ENCODE measurements at regions not wholly inside any gene's neighbourhood (a gene's known extent, or its start where the extent isn't known, plus 50 kb on each side); places are given as distances from the start of the nearest gene placed in this dataset.

DNA sequence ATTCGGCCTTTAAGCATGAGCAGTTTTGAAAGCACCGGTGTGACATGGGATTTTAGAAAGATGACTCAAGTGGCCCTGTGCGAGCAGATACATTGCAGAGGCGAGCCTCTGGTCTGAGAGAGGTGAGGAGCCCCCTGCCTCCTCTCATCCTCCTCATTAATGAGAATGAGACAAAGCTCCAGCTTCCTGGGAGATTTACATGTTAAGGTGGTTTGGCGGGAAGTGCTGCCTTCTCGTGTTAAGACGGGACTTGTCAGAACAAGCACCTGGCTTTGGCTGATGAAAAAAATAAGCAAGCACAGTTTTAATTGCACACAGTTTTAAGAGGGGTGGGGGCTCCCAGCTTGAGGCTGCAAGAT lies 68.1 kb downstream of the ACTL7B start:
- DNase-seq (ENCODE audit: low spot score), result no peak
- no peak overlapping the region for H3K4me2 ChIP-seq (ENCODE audit: low read depth, low read length)
- in situ Hi-C loops (cut with HindIII; ENCODE audit: extremely low pct_ligation_motif_present, low pct_unique_long_range_greater_than_20kb) (no loop called here), intact Hi-C loops (cut with micrococcal nuclease; ENCODE audit: unreplicated experiment) (no loop called here)
- no peak overlapping the region for H3K4me3 ChIP-seq (replicated peaks in 1 of 3; ENCODE audit: insufficient read depth in 1 of 3, low read depth in 2 of 3, low read length in 3 of 3)
- H3K36me3 ChIP-seq (replicated peaks in 1 of 2; ENCODE audit: control insufficient read depth in 1 of 2, insufficient read depth in 2 of 2, low read length in 2 of 2), result no peaks in the 10 kb centered on the region
- no peak for FAIRE-seq
- H3K9ac ChIP-seq (ENCODE audit: insufficient read depth, low read depth, low read length), result no peak overlapping the region
- H2AFZ ChIP-seq (ENCODE audit: low read length), result no peak overlapping the region
- ATAC-seq, result no peak
- H4K20me1 ChIP-seq (ENCODE audit: insufficient read depth, low read length), result no peaks in the 10 kb centered on the region
- no peaks in the 10 kb centered on the region for H3K27me3 ChIP-seq (ENCODE audit: control insufficient read depth in 1 of 2, insufficient read depth in 2 of 2, low read length in 2 of 2)
- WGBS (ENCODE audit: low lambda C conversion rate), result 63% methylated on average over 7 of the region's 7 CpGs
- TF ChIP-seq PAWR (CRISPR knock-in tag; IDR thresholded peaks at IDR 0.05; ENCODE audit: borderline replicate concordance), result no peak
- TF ChIP-seq FOXJ3 (CRISPR knock-in tag; IDR thresholded peaks at IDR 0.05; ENCODE audit: borderline replicate concordance), result no peak
- TF ChIP-seq, protein P1, sequence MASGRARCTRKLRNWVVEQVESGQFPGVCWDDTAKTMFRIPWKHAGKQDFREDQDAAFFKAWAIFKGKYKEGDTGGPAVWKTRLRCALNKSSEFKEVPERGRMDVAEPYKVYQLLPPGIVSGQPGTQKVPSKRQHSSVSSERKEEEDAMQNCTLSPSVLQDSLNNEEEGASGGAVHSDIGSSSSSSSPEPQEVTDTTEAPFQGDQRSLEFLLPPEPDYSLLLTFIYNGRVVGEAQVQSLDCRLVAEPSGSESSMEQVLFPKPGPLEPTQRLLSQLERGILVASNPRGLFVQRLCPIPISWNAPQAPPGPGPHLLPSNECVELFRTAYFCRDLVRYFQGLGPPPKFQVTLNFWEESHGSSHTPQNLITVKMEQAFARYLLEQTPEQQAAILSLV (CRISPR knock-in tag; IDR thresholded peaks at IDR 0.05; ENCODE audit: borderline replicate concordance), result no peak
- TF ChIP-seq ZNF569 (CRISPR knock-in tag; IDR thresholded peaks at IDR 0.05; ENCODE audit: borderline replicate concordance), result no peak
- TF ChIP-seq ZNF225 (CRISPR knock-in tag; IDR thresholded peaks at IDR 0.05), result no peak
- no peak for TF ChIP-seq ZNF780A (CRISPR knock-in tag; IDR thresholded peaks at IDR 0.05)
- TF ChIP-seq ZSCAN22 (CRISPR knock-in tag; IDR thresholded peaks at IDR 0.05), result no peak
- no peak for TF ChIP-seq ARID2 (CRISPR knock-in tag; IDR thresholded peaks at IDR 0.05; ENCODE audit: borderline replicate concordance)
- TF ChIP-seq MEF2D (CRISPR knock-in tag; IDR thresholded peaks at IDR 0.05), result no peak
- no peak for TF ChIP-seq ZC3H4 (CRISPR knock-in tag; IDR thresholded peaks at IDR 0.05; ENCODE audit: borderline replicate concordance)
- no peak for TF ChIP-seq HOXA9 (CRISPR knock-in tag; IDR thresholded peaks at IDR 0.05; ENCODE audit: borderline replicate concordance)
- TF ChIP-seq, protein P2, sequence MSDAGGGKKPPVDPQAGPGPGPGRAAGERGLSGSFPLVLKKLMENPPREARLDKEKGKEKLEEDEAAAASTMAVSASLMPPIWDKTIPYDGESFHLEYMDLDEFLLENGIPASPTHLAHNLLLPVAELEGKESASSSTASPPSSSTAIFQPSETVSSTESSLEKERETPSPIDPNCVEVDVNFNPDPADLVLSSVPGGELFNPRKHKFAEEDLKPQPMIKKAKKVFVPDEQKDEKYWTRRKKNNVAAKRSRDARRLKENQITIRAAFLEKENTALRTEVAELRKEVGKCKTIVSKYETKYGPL (CRISPR knock-in tag; IDR thresholded peaks at IDR 0.05), result no peak
- TF ChIP-seq SSRP1 (CRISPR knock-in tag; IDR thresholded peaks at IDR 0.05), result no peak
- TF ChIP-seq ZMYM2 (CRISPR knock-in tag; IDR thresholded peaks at IDR 0.05), result no peak
- TF ChIP-seq, protein P3, sequence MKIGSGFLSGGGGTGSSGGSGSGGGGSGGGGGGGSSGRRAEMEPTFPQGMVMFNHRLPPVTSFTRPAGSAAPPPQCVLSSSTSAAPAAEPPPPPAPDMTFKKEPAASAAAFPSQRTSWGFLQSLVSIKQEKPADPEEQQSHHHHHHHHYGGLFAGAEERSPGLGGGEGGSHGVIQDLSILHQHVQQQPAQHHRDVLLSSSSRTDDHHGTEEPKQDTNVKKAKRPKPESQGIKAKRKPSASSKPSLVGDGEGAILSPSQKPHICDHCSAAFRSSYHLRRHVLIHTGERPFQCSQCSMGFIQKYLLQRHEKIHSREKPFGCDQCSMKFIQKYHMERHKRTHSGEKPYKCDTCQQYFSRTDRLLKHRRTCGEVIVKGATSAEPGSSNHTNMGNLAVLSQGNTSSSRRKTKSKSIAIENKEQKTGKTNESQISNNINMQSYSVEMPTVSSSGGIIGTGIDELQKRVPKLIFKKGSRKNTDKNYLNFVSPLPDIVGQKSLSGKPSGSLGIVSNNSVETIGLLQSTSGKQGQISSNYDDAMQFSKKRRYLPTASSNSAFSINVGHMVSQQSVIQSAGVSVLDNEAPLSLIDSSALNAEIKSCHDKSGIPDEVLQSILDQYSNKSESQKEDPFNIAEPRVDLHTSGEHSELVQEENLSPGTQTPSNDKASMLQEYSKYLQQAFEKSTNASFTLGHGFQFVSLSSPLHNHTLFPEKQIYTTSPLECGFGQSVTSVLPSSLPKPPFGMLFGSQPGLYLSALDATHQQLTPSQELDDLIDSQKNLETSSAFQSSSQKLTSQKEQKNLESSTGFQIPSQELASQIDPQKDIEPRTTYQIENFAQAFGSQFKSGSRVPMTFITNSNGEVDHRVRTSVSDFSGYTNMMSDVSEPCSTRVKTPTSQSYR (CRISPR knock-in tag; IDR thresholded peaks at IDR 0.05; ENCODE audit: borderline replicate concordance), result no peak
- no peak for TF ChIP-seq JUND (CRISPR knock-in tag; IDR thresholded peaks at IDR 0.05)
- TF ChIP-seq GATAD2A (CRISPR knock-in tag; IDR thresholded peaks at IDR 0.05), result no peak
- BruUV-seq (replicated peaks), result no TSS peak
- ChIA-PET POLR2A (no interaction called here), CTCF (ENCODE audit: low intra/inter-chr PET ratio, low total read pairs) (no interaction called here)
- no peak overlapping the region for H3K27ac ChIP-seq (ENCODE audit: extremely low read length, insufficient read depth, low read length)
- peaks cover 18% of the 10 kb centered on the region for H3K4me1 ChIP-seq (ENCODE audit: insufficient read depth, low read length)
- no peaks in the 10 kb centered on the region for H3K9me3 ChIP-seq (ENCODE audit: low read length)
- H3K79me2 ChIP-seq (ENCODE audit: insufficient read depth, low read length), result no peaks in the 10 kb centered on the region

Data from HepG2 (cell line).